ENCODE measurements at regions not wholly inside any gene's neighbourhood (a gene's known extent, or its start where the extent isn't known, plus 50 kb on each side); places are given as distances from the start of the nearest gene placed in this dataset.

DNA sequence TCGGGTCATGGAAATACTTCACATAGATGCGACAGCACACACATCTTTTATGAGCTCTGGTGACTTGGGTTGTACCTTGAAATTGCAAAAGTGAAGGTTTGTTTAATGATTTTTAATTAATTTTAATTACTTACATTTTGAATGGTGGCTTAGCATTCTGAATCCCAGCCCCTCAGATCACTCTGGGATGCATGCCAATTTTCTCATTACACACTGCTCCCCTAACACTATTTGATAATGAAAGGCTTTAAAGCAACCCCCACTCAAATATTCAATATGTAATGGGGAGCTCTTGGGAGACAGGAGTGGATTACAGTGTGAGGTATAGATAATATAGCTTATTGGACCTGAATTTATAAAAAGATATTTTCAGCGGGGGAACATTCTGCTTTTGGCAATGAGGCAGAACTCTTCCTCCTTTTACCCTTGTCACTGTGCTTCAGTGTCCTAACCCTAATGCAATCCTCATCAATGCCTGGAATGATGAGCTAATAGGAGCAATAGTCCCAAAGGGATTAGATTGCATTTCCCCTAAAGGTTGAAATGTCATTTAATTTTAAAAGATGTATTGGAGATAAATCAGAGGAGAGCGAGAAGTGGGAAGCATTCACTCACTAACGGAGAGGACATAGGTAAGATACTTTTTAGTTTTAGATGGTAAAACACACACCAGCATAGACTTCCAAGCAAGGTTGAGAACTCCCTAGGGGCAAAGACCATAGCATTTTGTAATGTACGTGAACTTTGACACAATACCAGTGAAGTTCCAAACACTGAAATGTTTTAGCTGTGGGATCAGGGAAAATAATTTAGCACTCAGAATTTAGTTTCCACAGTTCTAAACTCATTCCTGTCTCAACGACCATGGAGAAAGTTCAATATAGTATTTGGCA is 384.1 kb upstream of the PLXNA2 start:
- no peak overlapping the region for H3K4me3 ChIP-seq (ENCODE audit: low read length)
- TF ChIP-seq ZNF274 (IDR thresholded peaks at IDR 0.05; ENCODE audit: low read depth, low read length): no peak

DNA sequence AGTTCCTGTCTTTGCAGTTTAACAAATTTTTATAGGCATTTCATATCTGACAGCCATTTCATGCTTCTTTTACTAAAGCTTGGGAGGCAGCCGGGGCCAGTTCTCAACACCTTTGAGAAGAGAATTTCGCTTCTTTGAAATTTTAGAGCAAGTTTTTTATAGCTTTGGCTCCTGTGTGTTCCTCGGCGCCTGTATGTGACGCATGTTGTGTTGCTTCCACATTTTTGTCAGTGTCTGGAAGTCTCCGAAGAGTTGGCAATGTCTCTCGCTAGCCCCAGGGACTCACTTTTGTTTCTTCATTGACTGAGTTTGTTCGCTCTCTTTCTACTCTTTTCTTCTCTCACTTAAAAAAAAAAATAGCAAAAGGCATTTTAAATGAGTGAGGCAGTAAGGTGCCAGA is 386.9 kb upstream of the PLXNA2 start:
- H3K4me3 ChIP-seq (ENCODE audit: low read length): no peak overlapping the region
- no peak for TF ChIP-seq ZNF274 (IDR thresholded peaks at IDR 0.05; ENCODE audit: low read depth, low read length)

DNA sequence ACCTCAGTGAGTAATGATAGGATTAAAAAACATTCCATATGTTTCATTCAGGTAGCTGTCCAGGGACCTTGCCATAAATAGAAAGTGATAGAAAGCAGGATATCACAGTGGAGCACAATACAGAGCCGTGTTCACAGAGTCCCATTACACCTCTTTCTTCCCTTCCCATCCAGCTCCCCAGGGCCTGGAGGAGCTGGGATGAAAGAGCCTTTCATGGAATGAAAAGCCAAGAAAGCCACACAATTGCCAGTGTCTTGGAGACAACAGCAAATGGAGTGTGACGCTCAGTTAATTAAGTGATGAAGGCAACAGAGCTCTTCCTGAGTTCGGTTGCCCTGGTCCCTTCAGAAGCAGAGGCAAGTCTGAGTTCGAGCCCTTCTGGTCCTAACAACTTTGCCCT is 387.3 kb upstream of the PLXNA2 start:
- TF ChIP-seq ZNF274 (IDR thresholded peaks at IDR 0.05; ENCODE audit: low read depth, low read length): no peak
- no peak overlapping the region for H3K4me3 ChIP-seq (ENCODE audit: low read length)

DNA sequence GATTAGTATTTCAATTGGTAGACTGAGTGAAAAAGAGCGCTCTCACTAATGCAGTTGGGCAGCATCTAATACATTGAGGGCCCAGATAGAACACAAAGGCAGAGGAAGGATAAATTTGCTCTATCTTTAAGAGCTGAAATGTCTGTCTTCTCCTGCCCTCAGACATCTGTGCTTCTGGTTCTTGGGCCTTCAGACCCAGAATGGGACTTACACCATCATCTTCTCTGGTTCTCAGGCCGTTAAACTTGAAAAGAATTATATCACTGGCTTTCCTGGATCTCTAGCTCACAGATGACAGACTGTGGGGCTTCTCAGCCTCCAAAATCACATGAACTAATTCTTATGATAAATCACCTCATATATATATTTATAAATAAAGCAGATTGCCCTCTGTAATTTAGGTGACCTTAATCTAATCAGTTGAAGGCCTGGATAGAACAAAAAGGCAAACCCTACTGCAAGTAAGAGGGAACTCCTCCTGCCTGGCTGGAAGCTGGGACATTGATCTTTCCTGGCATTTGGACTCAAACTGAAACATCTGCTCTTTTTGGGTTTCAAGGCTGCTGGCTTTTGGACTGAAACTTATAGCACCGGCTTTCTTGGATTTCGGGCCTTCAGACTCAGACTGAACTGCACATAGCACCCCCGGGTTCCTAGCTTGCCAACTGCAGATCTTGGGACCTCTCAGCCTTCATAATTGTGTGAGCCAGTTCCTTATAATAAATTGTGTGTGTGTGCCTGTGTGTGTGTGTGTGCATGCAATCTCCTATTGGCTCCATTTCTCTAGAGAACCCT is 390.4 kb upstream of the PLXNA2 start:
- TF ChIP-seq ZNF274 (IDR thresholded peaks at IDR 0.05; ENCODE audit: low read depth, low read length): no peak
- no peak overlapping the region for H3K4me3 ChIP-seq (ENCODE audit: low read length)

DNA sequence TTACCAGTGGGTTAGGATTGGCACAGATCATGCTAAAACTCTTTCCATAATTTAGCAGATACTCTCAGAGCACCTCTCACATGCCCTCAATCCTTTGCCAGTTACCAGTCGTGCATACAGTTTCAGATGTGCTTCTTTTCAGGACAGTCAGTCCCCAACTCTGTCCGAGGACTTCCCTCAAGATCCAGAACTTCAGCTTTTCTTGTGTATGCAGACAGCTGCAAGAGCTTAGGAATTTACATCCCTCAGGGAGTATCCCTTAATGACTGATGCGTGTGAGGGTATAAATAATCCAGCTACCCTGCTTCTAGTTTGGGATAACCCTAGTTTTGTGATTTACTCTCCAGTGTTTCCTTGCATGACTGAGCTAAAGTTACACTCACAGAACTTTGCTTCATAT is 393.0 kb upstream of the PLXNA2 start:
- H3K4me3 ChIP-seq (ENCODE audit: low read length): no peak overlapping the region
- no peak for TF ChIP-seq ZNF274 (IDR thresholded peaks at IDR 0.05; ENCODE audit: low read depth, low read length)

DNA sequence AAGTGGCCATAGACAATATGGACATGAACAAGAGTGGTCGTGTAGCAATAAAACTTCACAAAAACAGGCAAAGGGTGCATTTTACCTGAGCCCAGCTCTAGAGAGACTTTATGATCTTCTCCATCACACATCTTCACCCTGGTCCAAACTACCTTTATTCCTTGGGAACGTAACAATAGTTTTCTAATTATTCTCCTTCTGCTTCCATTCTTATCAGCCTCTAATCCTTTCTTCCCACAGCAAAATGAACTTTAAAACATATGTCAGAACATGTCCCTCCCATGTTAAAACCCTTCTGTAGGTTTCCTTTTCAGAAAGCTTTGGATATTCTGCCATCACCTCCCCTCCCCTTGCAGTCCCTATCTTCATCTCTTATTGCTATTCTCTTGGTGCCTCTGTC is 395.2 kb upstream of the PLXNA2 start:
- H3K4me3 ChIP-seq (ENCODE audit: low read length): no peak overlapping the region
- no peak for TF ChIP-seq ZNF274 (IDR thresholded peaks at IDR 0.05; ENCODE audit: low read depth, low read length)

DNA sequence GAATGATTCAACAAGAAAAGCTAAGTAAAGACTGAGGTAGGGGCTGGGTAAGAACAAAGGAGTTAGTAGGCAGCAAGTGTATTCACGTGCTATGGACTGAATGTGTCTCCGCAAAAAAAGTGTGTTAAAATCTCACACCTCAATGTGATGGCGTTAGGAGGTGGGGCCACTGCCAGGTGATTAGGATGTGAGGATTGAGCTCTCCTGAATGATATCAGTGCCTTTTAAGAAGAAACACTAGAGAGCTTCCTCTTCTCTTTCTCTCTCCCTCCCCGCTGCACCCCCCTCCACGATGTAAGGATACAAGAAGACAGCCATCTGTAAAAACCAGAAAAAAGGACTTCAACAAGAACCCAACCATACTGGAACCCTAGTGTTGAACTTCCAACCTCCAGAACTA is 396.1 kb upstream of the PLXNA2 start:
- TF ChIP-seq ZNF274 (IDR thresholded peaks at IDR 0.05; ENCODE audit: low read depth, low read length): no peak
- no peak overlapping the region for H3K4me3 ChIP-seq (ENCODE audit: low read length)

DNA sequence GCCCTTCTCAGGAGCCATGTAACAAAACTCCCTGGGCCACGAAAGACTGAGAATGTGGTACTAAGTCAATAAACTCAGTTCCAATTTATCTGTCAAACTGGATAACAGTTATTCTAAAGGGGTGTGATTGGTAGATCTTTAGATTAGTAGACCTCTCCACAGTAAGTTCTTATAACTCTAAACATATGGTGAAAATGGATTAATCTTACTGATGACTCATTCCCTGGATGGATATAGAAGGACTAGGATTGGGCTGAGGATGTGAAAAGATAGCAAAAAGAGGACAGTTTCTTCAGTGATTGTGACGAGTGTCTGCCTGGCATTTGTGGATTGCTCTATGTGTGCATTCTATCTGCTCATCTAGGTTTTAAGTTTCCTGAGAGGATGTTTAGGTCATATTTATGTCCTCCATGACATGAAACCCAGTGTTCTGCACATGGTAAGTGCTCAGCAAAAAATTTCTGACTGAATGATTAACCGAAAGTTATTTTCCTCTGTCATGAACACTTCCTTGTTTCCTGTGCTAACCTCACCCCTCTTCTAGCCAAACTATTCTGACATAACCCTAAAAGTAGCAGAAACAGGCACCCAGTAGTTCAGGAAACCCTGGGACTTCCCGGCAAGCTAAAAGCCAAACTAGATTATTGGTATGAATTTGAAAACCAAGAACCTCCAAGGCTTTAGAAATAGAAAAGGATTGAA is 397.5 kb upstream of the PLXNA2 start:
- H3K4me3 ChIP-seq (ENCODE audit: low read length): no peak overlapping the region
- TF ChIP-seq ZNF274 (IDR thresholded peaks at IDR 0.05; ENCODE audit: low read depth, low read length): no peak

DNA sequence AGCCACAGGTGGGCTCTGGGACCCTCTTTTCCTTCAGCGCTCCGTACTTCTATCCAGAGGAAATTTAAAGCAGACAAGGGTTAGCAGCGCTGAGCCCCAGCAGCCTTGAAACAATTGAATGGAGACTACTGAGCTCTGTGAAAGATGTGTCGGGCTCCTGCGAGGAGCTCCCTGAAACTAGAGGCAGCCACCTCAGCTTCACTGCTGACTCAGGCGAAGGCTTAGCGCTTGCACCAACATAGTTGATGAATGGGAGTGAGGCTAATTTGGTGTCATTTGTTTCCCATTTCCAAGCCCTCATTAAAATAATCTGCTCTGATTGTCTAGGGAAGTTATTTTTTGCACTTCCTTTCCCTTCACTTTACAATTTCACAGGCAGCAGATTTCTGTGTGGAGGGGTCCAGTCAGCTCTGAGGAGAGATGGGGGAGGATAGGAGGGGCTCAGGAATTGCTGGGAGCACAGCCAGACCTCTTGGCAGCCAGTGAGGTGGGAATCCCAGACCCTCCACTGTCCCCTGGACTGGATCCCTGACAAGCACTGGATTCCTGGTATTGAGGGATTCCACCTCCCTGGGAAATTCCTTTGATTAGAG is 398.9 kb upstream of the PLXNA2 start:
- H3K4me3 ChIP-seq (ENCODE audit: low read length): no peak overlapping the region
- TF ChIP-seq ZNF274 (IDR thresholded peaks at IDR 0.05; ENCODE audit: low read depth, low read length): no peak

DNA sequence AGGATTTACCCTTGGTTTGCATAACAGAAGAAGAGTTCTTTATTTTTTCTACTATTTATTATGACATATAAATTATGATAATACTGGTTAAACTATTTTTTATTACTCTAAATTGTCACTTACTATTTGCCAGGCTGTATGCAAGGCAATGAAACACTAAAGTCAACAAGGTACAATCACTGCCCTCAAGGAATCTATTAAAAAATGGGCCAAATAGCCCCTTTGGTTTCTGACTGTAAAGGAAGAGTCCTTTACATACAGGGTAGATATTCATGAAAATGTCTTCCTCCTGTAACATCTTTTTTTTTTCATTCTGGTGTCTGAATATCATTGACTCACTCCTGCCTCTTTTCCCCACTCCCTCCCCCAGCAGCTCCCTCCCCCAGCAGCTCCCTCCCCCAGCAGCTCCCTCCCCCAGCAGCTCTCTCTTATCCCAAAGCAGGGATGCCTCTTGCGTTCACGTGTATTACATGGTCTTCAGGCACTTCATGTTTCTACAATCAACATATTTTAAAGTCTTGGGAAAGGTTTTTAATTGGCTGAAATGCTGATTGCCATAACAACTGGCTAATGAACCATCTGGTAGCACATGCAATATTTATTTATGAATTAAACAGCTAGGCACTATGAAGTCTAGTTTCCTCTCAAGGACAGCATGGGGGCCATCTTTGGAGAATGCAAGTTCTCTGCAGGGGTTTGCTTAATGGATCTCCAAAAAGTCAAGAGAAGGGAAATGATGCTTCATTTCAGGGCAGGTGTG is 400.4 kb upstream of the PLXNA2 start:
- no peak overlapping the region for H3K4me3 ChIP-seq (ENCODE audit: low read length)
- TF ChIP-seq ZNF274 (IDR thresholded peaks at IDR 0.05; ENCODE audit: low read depth, low read length): no peak

DNA sequence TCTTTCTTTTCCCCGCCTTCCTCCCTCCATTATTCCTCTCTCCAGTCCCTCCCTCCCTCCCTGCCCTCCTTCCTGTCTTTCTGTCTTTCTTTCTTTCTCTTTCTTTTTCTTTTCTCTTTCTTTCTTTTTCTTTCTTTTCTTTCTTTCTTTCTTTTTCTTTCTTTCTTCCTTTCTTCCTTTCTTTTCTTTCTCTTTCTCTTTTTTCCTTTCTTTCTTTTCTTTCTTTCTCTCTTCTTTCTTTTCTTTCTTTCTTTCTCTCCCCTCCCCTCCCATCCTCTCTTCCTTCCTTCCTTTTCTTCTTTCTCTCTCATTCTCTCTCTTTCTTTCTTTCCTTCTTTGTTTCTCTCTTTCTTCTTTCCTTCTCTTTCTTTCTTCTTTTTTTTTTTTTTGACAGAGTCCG is 402.2 kb upstream of the PLXNA2 start:
- no peak for TF ChIP-seq ZNF274 (IDR thresholded peaks at IDR 0.05; ENCODE audit: low read depth, low read length)
- H3K4me3 ChIP-seq (ENCODE audit: low read length): no peak overlapping the region

DNA sequence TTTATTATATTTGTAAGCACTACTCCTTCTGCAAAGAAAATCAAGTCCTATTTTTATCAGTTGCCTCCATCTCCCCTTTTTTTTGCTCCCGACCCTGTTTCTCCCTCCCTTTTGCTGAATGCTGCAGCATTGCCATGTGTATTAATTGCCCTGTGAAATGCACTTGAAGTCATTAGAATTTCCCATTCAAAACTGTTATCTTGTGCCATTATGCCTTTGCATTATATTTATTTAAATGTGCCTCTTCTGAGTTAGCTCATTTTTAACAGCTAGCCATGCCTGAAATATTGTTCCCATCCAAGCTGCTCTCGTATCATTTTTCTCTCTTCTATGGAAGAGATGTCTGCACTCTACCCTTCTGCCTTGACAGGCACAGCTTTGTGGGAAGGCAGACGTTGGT is 404.0 kb upstream of the PLXNA2 start:
- TF ChIP-seq ZNF274 (IDR thresholded peaks at IDR 0.05; ENCODE audit: low read depth, low read length): no peak

DNA sequence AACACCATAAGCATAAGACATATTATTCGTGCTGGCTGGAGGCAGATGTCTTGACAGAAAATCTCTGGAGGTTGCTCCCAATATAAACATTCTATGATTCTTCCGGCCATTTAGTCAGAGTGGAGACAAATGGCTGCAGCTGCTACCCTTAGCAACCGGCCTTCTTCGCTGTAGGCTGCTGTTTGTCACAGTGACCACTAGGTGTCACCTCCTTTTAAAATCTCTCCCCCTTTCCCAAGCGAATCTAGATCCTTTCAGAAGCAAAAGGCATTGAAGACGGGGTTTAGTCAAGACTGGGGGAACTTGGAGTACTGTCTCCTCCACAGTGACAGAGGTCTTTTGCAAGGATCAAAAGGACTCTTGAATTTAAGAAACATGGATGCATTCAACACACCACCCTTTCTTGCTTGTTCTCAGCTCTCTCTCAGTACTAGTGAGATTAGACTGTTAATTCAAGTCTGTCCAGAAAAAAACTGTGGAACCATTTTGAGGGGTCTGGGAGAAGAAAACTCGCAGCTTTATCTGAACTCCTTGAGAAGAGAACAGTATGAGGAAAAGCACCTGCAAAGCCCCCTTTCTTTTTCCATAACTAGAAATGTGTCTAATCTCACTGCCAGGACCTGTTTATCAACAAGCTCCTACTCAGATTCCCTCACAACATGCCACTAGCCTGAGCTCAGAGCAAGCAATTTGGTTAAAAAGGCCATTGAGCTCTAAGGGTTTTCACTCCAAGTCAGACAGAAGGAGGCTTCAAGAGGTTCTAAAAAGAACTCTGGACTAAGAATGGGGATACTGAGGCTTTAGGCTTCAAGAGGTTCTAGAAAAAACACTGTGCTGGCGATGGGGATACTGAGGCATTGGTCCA is 408.3 kb upstream of the PLXNA2 start:
- TF ChIP-seq ZNF274 (IDR thresholded peaks at IDR 0.05; ENCODE audit: low read depth, low read length): no peak

More for the DNA sequence above, 404.0 kb upstream of the PLXNA2 start:
- no peak overlapping the region for H3K4me3 ChIP-seq (ENCODE audit: low read length)

More for the DNA sequence above, 408.3 kb upstream of the PLXNA2 start:
- H3K4me3 ChIP-seq (ENCODE audit: low read length): no peak overlapping the region
